ENCODE measurements at regions not wholly inside any gene's neighbourhood (a gene's known extent, or its start where the extent isn't known, plus 50 kb on each side); places are given as distances from the start of the nearest gene placed in this dataset.
"Not testable (repeated sequence)": the region's sequence is repeated elsewhere in the genome, so short reads cannot be mapped to it uniquely, and the experiment has no call there.

DNA sequence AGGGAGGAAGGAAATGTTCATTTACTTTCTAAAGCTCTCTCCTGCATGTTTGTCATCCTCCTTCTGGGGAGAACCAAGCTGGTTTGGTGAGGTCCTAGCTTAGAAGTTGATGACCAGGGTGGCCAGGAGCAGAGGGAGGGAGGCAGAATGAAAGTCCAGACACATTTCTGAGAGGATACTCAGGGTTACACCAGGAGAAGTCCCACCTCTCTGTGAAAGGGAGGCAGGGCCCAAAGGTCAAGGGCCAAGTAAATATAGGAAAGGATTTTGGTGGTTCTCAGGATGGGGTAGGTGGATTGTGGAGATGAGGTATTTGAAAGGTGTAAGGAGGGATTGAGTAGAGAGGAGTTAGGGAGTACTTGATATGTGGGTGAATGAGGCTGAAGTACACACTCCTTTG is 58.0 kb upstream of the FBXO11 start:
- peaks cover 9% of the 10 kb centered on the region for H3K27me3 Mint-ChIP-seq
- no peak for DNase-seq (ENCODE audit: low spot score, unreplicated experiment)
- no peaks in the 10 kb centered on the region for H3K36me3 Mint-ChIP-seq (ENCODE audit: insufficient read depth)
- TF ChIP-seq, protein P1, sequence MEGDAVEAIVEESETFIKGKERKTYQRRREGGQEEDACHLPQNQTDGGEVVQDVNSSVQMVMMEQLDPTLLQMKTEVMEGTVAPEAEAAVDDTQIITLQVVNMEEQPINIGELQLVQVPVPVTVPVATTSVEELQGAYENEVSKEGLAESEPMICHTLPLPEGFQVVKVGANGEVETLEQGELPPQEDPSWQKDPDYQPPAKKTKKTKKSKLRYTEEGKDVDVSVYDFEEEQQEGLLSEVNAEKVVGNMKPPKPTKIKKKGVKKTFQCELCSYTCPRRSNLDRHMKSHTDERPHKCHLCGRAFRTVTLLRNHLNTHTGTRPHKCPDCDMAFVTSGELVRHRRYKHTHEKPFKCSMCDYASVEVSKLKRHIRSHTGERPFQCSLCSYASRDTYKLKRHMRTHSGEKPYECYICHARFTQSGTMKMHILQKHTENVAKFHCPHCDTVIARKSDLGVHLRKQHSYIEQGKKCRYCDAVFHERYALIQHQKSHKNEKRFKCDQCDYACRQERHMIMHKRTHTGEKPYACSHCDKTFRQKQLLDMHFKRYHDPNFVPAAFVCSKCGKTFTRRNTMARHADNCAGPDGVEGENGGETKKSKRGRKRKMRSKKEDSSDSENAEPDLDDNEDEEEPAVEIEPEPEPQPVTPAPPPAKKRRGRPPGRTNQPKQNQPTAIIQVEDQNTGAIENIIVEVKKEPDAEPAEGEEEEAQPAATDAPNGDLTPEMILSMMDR (IDR thresholded peaks at IDR 0.05; ENCODE audit: unreplicated experiment), result no peak
- H3K4me1 Mint-ChIP-seq (ENCODE audit: low read depth), result no peaks in the 10 kb centered on the region
- H3K9me3 Mint-ChIP-seq (ENCODE audit: low read depth), result peaks cover 10% of the 10 kb centered on the region
- no peak overlapping the region for H3K27ac Mint-ChIP-seq
- no peak overlapping the region for H3K4me3 Mint-ChIP-seq (ENCODE audit: low read depth)

- Mint-ChIP-seq H3K36me3 (ENCODE audit: insufficient read depth) (no peaks in the 10 kb centered on the region), H3K27me3 (peaks cover 9% of the 10 kb centered on the region), H3K9me3 (ENCODE audit: low read depth) (peaks cover 10% of the 10 kb centered on the region)
Observed at GRCh38 chr2:47964722-47965434, 58.6 kb upstream of the FBXO11 start.

DNA sequence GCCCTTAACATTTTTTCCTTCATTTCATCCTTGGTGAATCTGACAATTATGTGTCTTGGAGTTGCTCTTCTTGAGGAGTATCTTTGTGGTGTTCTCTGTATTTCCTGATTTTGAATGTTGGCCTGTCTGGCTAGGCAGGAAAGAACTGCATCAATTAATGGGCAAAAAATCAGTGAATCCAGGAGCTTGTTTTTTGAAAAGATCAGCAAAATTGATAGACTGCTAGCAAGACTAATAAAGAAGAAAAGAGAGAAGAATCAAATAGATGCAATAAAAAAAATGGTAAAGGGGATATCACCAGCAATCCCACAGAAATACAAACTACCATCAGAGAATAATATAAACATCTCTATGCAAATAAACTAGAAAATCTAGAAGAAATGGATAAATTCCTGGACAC is 70.4 kb upstream of the FBXO11 start:
- not testable (repeated sequence) for H3K4me1 Mint-ChIP-seq (ENCODE audit: low read depth); H3K27me3 Mint-ChIP-seq; H3K27ac Mint-ChIP-seq; H3K4me3 Mint-ChIP-seq (ENCODE audit: low read depth); H3K36me3 Mint-ChIP-seq (ENCODE audit: insufficient read depth); DNase-seq (ENCODE audit: low spot score, unreplicated experiment)
- H3K9me3 Mint-ChIP-seq (ENCODE audit: low read depth), result peaks cover 14% of the 10 kb centered on the region

More at GRCh38 chr2:47964722-47965434, 58.6 kb upstream of the FBXO11 start:
- Mint-ChIP-seq H3K4me3 (ENCODE audit: low read depth) (no peak overlapping the region), H3K27ac (no peak overlapping the region), H3K4me1 (ENCODE audit: low read depth) (no peaks in the 10 kb centered on the region)
- DNase-seq (ENCODE audit: low spot score, unreplicated experiment), result no peak
- TF ChIP-seq, protein P1 (IDR thresholded peaks at IDR 0.05; ENCODE audit: unreplicated experiment), result no peak

DNA sequence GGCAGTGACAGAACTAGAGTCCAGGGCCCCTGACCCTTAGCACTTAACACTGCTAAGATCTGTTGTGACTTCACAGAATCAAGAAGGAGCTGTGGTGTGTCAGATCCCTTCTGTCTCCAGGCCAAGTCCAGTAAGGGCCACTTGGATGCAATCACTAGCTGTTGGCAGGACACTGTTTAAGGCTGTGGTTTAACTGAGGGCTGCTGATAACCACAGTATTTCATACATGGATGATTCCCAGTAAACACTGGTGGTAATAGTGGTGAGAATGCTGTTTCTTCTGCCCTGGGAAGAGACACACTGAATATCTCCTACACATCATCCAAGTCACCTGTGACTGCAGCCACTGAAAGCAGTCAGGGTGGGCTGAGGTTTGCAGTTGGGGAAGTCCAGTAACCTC is 77.7 kb upstream of the FBXO11 start:
- Mint-ChIP-seq H3K4me1 (ENCODE audit: low read depth) (peaks cover 16% of the 10 kb centered on the region), H3K27me3 (peaks cover 7% of the 10 kb centered on the region), H3K27ac (no peak overlapping the region), H3K9me3 (ENCODE audit: low read depth) (no peaks in the 10 kb centered on the region), H3K36me3 (ENCODE audit: insufficient read depth) (no peaks in the 10 kb centered on the region), H3K4me3 (ENCODE audit: low read depth) (no peak overlapping the region)
- TF ChIP-seq, protein P1 (IDR thresholded peaks at IDR 0.05; ENCODE audit: unreplicated experiment), result no peak
- no peak for DNase-seq (ENCODE audit: low spot score, unreplicated experiment)

DNA sequence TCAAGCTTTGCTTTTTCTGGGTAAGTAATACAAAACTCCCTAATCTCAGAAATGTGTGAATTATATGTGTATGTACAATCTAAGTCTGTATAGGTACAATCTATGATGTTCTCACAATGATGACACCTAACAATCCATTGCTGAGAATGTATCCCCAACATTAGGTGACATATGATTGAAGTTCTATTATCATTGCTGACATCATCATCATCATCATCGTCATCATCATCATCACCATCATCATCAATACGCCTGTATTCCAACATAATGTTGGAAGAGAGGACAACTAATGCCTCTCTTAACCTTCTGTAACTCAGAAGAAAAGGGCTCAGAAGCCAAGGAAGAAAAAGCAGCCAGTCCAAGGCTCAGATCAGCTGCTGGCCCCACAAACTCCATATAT is 84.2 kb upstream of the FBXO11 start:
- Mint-ChIP-seq H3K36me3 (ENCODE audit: insufficient read depth) (no peaks in the 10 kb centered on the region), H3K27me3 (peaks cover 3% of the 10 kb centered on the region), H3K4me1 (ENCODE audit: low read depth) (peaks cover 3% of the 10 kb centered on the region), H3K9me3 (ENCODE audit: low read depth) (peaks cover 2% of the 10 kb centered on the region), H3K4me3 (ENCODE audit: low read depth) (no peak overlapping the region), H3K27ac (no peak overlapping the region)
- TF ChIP-seq, protein P1 (IDR thresholded peaks at IDR 0.05; ENCODE audit: unreplicated experiment), result no peak
- no peak for DNase-seq (ENCODE audit: low spot score, unreplicated experiment)

GRCh38 chr2:47992671-47993070 is 86.4 kb upstream of the FBXO11 start:
- Mint-ChIP-seq H3K4me1 (ENCODE audit: low read depth) (peaks cover 8% of the 10 kb centered on the region), H3K4me3 (ENCODE audit: low read depth) (no peak overlapping the region), H3K9me3 (ENCODE audit: low read depth) (peaks cover 2% of the 10 kb centered on the region), H3K27me3 (no peaks in the 10 kb centered on the region), H3K36me3 (ENCODE audit: insufficient read depth) (no peaks in the 10 kb centered on the region), H3K27ac (no peak overlapping the region)
- TF ChIP-seq, protein P1 (IDR thresholded peaks at IDR 0.05; ENCODE audit: unreplicated experiment), result no peak
- no peak for DNase-seq (ENCODE audit: low spot score, unreplicated experiment)
